ENCODE measurements at regions not wholly inside any gene's neighbourhood (a gene's known extent, or its start where the extent isn't known, plus 50 kb on each side); places are given as distances from the start of the nearest gene placed in this dataset.

GRCh38 chr5:67478337-67478736, 281.7 kb upstream of the CD180 start:
- Histone ChIP-seq H3F3A (ENCODE audit: control insufficient read depth, insufficient read depth) (no peaks in the 10 kb centered on the region), H3K36me3 (ENCODE audit: control insufficient read depth, low read length) (no peaks in the 10 kb centered on the region), H3K27ac (ENCODE audit: low read depth, low read length) (no peak overlapping the region), H3K27me3 (ENCODE audit: control insufficient read depth, low read length) (no peaks in the 10 kb centered on the region), H3K4me3 (ENCODE audit: low read length) (no peak overlapping the region), H3K9me2 (replicated peaks; ENCODE audit: control insufficient read depth, low read length) (no peaks in the 10 kb centered on the region), H3K4me1 (ENCODE audit: control insufficient read depth, low read length) (no peaks in the 10 kb centered on the region), H3K9me3 (ENCODE audit: control insufficient read depth, insufficient read depth, low read length) (no peaks in the 10 kb centered on the region), H3K79me2 (ENCODE audit: control insufficient read depth, low read length) (no peaks in the 10 kb centered on the region), H3K4me2 (ENCODE audit: low read length) (no peak overlapping the region), H4K20me1 (ENCODE audit: control insufficient read depth, insufficient read depth, low read depth, low read length) (no peaks in the 10 kb centered on the region)
- TF ChIP-seq, protein P1, sequence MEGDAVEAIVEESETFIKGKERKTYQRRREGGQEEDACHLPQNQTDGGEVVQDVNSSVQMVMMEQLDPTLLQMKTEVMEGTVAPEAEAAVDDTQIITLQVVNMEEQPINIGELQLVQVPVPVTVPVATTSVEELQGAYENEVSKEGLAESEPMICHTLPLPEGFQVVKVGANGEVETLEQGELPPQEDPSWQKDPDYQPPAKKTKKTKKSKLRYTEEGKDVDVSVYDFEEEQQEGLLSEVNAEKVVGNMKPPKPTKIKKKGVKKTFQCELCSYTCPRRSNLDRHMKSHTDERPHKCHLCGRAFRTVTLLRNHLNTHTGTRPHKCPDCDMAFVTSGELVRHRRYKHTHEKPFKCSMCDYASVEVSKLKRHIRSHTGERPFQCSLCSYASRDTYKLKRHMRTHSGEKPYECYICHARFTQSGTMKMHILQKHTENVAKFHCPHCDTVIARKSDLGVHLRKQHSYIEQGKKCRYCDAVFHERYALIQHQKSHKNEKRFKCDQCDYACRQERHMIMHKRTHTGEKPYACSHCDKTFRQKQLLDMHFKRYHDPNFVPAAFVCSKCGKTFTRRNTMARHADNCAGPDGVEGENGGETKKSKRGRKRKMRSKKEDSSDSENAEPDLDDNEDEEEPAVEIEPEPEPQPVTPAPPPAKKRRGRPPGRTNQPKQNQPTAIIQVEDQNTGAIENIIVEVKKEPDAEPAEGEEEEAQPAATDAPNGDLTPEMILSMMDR (IDR thresholded peaks at IDR 0.05; ENCODE audit: low read depth, low read length, poor library complexity, severe bottlenecking) = no peak

- no peak overlapping the region for H3K4me3 ChIP-seq (ENCODE audit: low read length)
- H3K27ac ChIP-seq (ENCODE audit: low read depth, low read length) = no peak overlapping the region
- no peaks in the 10 kb centered on the region for H3K79me2 ChIP-seq (ENCODE audit: control insufficient read depth, low read length)
- H3K4me2 ChIP-seq (ENCODE audit: low read length) = no peak overlapping the region
- no peaks in the 10 kb centered on the region for H3K36me3 ChIP-seq (ENCODE audit: control insufficient read depth, low read length)
- H4K20me1 ChIP-seq (ENCODE audit: control insufficient read depth, insufficient read depth, low read depth, low read length) = no peaks in the 10 kb centered on the region
- no peaks in the 10 kb centered on the region for H3K27me3 ChIP-seq (ENCODE audit: control insufficient read depth, low read length)
- no peaks in the 10 kb centered on the region for H3K9me3 ChIP-seq (ENCODE audit: control insufficient read depth, insufficient read depth, low read length)
- no peaks in the 10 kb centered on the region for H3K9me2 ChIP-seq (replicated peaks; ENCODE audit: control insufficient read depth, low read length)
- no peaks in the 10 kb centered on the region for H3K4me1 ChIP-seq (ENCODE audit: control insufficient read depth, low read length)
- no peak for TF ChIP-seq EZH2phosphoT487 (IDR thresholded peaks at IDR 0.05; ENCODE audit: borderline replicate concordance, low read length)
- no peaks in the 10 kb centered on the region for H3F3A ChIP-seq (ENCODE audit: control insufficient read depth, insufficient read depth)
Measured at GRCh38 chr5:67476995-67477394, 280.4 kb upstream of the CD180 start.

DNA sequence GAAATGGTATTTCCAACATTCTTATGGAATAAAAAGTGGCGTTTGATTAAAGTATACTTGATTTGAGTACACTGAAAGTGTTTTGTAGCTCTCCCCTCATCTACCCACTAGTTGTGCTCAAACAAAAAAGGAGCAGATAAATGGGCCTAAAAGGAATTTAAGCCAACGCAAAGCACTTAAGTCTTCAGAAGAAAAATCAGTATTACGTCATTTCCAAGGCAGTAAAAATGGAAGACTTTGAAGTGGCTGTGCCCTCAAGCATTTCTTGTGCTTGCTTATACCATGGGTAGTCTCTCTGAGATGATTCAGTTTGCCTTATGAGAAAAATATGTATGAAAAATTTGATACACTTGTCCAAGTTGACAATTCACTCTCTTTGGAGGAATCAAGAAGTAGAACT, 279.9 kb upstream of the CD180 start:
- H3K4me2 ChIP-seq (ENCODE audit: low read length) = no peak overlapping the region
- no peaks in the 10 kb centered on the region for H3F3A ChIP-seq (ENCODE audit: control insufficient read depth, insufficient read depth)
- no peaks in the 10 kb centered on the region for H3K9me3 ChIP-seq (ENCODE audit: control insufficient read depth, insufficient read depth, low read length)
- H3K27me3 ChIP-seq (ENCODE audit: control insufficient read depth, low read length) = no peaks in the 10 kb centered on the region
- H4K20me1 ChIP-seq (ENCODE audit: control insufficient read depth, insufficient read depth, low read depth, low read length) = no peaks in the 10 kb centered on the region
- H3K36me3 ChIP-seq (ENCODE audit: control insufficient read depth, low read length) = no peaks in the 10 kb centered on the region
- H3K4me3 ChIP-seq (ENCODE audit: low read length) = no peak overlapping the region
- H3K27ac ChIP-seq (ENCODE audit: low read depth, low read length) = no peak overlapping the region
- no peaks in the 10 kb centered on the region for H3K79me2 ChIP-seq (ENCODE audit: control insufficient read depth, low read length)
- no peaks in the 10 kb centered on the region for H3K4me1 ChIP-seq (ENCODE audit: control insufficient read depth, low read length)
- no peak for TF ChIP-seq EZH2phosphoT487 (IDR thresholded peaks at IDR 0.05; ENCODE audit: borderline replicate concordance, low read length)
- TF ChIP-seq, protein P1 (IDR thresholded peaks at IDR 0.05; ENCODE audit: low read depth, low read length, poor library complexity, severe bottlenecking) = no peak
- no peaks in the 10 kb centered on the region for H3K9me2 ChIP-seq (replicated peaks; ENCODE audit: control insufficient read depth, low read length)

- H3K27me3 ChIP-seq (ENCODE audit: control insufficient read depth, low read length) = no peaks in the 10 kb centered on the region
- no peaks in the 10 kb centered on the region for H3K9me2 ChIP-seq (replicated peaks; ENCODE audit: control insufficient read depth, low read length)
- H3F3A ChIP-seq (ENCODE audit: control insufficient read depth, insufficient read depth) = no peaks in the 10 kb centered on the region
- H4K20me1 ChIP-seq (ENCODE audit: control insufficient read depth, insufficient read depth, low read depth, low read length) = no peaks in the 10 kb centered on the region
- no peak overlapping the region for H3K27ac ChIP-seq (ENCODE audit: low read depth, low read length)
- H3K36me3 ChIP-seq (ENCODE audit: control insufficient read depth, low read length) = no peaks in the 10 kb centered on the region
- no peaks in the 10 kb centered on the region for H3K79me2 ChIP-seq (ENCODE audit: control insufficient read depth, low read length)
- TF ChIP-seq, protein P1 (IDR thresholded peaks at IDR 0.05; ENCODE audit: low read depth, low read length, poor library complexity, severe bottlenecking) = no peak
- no peak for TF ChIP-seq EZH2phosphoT487 (IDR thresholded peaks at IDR 0.05; ENCODE audit: borderline replicate concordance, low read length)
- H3K9me3 ChIP-seq (ENCODE audit: control insufficient read depth, insufficient read depth, low read length) = no peaks in the 10 kb centered on the region
- no peaks in the 10 kb centered on the region for H3K4me1 ChIP-seq (ENCODE audit: control insufficient read depth, low read length)
- H3K4me2 ChIP-seq (ENCODE audit: low read length) = no peak overlapping the region
- no peak overlapping the region for H3K4me3 ChIP-seq (ENCODE audit: low read length)
Measured at GRCh38 chr5:67475489-67475888, 278.9 kb upstream of the CD180 start.

Measured in DOHH2 (cell line).